HG02678 (cell line): ENCODE measurements at regions not wholly inside any gene's neighbourhood (a gene's known extent, or its start where the extent isn't known, plus 50 kb on each side); places are given as distances from the start of the nearest gene placed in this dataset.

Experiments used
- ATAC-seq: cut with Tn5 transposase; IDR thresholded peaks from one replicate; pipeline ENCODE4 v1.9.1; 2021; ENCODE audit warnings: mild to moderate bottlenecking, moderate library complexity; ENCODE audit not compliant: unreplicated experiment

- ATAC-seq = no peak
Observed at GRCh38 chr4:16278178-16278577, 51.9 kb upstream of the TAPT1 start.
